ENCODE measurements at regions not wholly inside any gene's neighbourhood (a gene's known extent, or its start where the extent isn't known, plus 50 kb on each side); places are given as distances from the start of the nearest gene placed in this dataset.

GRCh38 chr1:69086148-69086547, 481.6 kb upstream of the LRRC7 start:
- TF ChIP-seq CTCF (IDR thresholded peaks at IDR 0.05; ENCODE audit: low read length) (no peak), EZH2 (IDR thresholded peaks at IDR 0.05; ENCODE audit: borderline replicate concordance, low read length) (no peak)
